ENCODE measurements at regions not wholly inside any gene's neighbourhood (a gene's known extent, or its start where the extent isn't known, plus 50 kb on each side); places are given as distances from the start of the nearest gene placed in this dataset.

DNA sequence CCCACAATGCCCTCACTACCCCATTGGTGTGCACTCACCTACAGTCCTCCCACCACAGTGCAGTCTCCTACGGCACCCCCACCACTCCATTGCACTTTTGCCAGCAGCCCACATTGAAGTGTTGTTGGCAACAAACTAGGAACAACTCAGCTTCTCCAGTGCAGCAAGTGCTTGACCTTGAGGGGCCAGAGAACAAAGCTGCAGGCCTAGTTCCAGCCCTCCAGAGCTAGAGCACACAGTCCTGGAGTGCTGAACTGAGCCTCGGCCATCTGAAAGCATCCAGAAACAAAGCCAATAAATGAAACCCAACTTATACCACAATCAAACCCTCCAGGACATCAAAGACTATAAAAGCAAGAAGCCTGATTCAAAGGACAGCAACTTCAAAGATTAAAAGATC is 129.9 kb downstream of the C1orf94 start:
- TF ChIP-seq FOXP2 (optimal IDR thresholded peaks at IDR 0.05; ENCODE audit: borderline replicate concordance, extremely low read depth, extremely low read length, insufficient read depth) = no peak
- no peak for TF ChIP-seq TAF1 (IDR thresholded peaks at IDR 0.05; ENCODE audit: borderline replicate concordance, insufficient read depth, low read length)
- TF ChIP-seq SIN3A (IDR thresholded peaks at IDR 0.05; ENCODE audit: borderline replicate concordance, insufficient read depth, low read length) = no peak
- TF ChIP-seq, protein P1, sequence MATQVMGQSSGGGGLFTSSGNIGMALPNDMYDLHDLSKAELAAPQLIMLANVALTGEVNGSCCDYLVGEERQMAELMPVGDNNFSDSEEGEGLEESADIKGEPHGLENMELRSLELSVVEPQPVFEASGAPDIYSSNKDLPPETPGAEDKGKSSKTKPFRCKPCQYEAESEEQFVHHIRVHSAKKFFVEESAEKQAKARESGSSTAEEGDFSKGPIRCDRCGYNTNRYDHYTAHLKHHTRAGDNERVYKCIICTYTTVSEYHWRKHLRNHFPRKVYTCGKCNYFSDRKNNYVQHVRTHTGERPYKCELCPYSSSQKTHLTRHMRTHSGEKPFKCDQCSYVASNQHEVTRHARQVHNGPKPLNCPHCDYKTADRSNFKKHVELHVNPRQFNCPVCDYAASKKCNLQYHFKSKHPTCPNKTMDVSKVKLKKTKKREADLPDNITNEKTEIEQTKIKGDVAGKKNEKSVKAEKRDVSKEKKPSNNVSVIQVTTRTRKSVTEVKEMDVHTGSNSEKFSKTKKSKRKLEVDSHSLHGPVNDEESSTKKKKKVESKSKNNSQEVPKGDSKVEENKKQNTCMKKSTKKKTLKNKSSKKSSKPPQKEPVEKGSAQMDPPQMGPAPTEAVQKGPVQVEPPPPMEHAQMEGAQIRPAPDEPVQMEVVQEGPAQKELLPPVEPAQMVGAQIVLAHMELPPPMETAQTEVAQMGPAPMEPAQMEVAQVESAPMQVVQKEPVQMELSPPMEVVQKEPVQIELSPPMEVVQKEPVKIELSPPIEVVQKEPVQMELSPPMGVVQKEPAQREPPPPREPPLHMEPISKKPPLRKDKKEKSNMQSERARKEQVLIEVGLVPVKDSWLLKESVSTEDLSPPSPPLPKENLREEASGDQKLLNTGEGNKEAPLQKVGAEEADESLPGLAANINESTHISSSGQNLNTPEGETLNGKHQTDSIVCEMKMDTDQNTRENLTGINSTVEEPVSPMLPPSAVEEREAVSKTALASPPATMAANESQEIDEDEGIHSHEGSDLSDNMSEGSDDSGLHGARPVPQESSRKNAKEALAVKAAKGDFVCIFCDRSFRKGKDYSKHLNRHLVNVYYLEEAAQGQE (IDR thresholded peaks at IDR 0.05; ENCODE audit: insufficient read depth in 1 of 2, low read depth in 2 of 2, low read length in 2 of 2) = no peak

DNA sequence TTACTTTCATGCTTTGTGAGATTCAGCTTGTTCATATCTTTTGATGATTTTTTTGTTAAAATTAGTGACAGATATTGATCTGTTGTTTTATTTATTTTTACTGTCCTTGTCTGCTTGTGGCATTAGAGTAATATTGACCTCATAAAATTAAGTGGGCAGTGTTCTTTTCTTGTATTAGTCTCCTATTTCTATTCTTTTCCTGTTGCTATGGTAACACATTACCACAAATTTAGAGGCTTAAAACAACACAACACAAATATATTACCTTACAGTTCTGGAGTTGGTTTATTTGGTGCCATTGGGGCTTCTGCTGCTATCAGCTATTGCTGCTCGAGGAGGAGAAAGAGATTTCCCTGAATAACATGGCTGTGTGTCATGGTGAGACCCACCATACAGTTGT is 135.7 kb downstream of the C1orf94 start:
- TF ChIP-seq, protein P1 (IDR thresholded peaks at IDR 0.05; ENCODE audit: insufficient read depth in 1 of 2, low read depth in 2 of 2, low read length in 2 of 2) = no peak
- no peak for TF ChIP-seq POLR2AphosphoS5 (IDR thresholded peaks at IDR 0.05; ENCODE audit: low read depth, low read length)
- TF ChIP-seq SIN3A (IDR thresholded peaks at IDR 0.05; ENCODE audit: borderline replicate concordance, insufficient read depth, low read length) = no peak
- TF ChIP-seq TAF1 (IDR thresholded peaks at IDR 0.05; ENCODE audit: borderline replicate concordance, insufficient read depth, low read length) = no peak
- no peak for TF ChIP-seq FOXP2 (optimal IDR thresholded peaks at IDR 0.05; ENCODE audit: borderline replicate concordance, extremely low read depth, extremely low read length, insufficient read depth)

DNA sequence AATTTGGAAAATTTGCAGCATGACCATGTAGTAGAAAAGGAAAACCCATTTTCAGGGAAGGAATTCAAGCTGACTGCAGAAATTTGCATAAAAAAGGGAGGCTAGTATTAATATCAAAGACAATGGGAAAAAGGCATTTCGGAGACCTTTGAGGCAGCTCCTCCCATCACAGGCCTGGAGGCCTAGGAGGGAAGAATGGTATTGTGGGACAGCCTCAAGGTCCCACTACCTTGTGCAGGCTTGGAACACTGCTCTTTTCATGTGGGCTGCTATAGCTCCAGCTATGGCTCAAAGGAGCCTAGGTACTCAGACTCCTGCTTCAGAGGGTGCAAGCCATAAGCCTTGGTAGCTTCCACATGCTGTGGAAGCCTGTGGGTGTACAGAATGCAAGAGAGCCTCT is 139.3 kb downstream of the C1orf94 start:
- no peak for TF ChIP-seq TAF1 (IDR thresholded peaks at IDR 0.05; ENCODE audit: borderline replicate concordance, insufficient read depth, low read length)
- TF ChIP-seq, protein P1 (IDR thresholded peaks at IDR 0.05; ENCODE audit: insufficient read depth in 1 of 2, low read depth in 2 of 2, low read length in 2 of 2) = no peak
- TF ChIP-seq FOXP2 (optimal IDR thresholded peaks at IDR 0.05; ENCODE audit: borderline replicate concordance, extremely low read depth, extremely low read length, insufficient read depth) = no peak
- TF ChIP-seq SIN3A (IDR thresholded peaks at IDR 0.05; ENCODE audit: borderline replicate concordance, insufficient read depth, low read length) = no peak
- TF ChIP-seq POLR2AphosphoS5 (IDR thresholded peaks at IDR 0.05; ENCODE audit: low read depth, low read length) = no peak

DNA sequence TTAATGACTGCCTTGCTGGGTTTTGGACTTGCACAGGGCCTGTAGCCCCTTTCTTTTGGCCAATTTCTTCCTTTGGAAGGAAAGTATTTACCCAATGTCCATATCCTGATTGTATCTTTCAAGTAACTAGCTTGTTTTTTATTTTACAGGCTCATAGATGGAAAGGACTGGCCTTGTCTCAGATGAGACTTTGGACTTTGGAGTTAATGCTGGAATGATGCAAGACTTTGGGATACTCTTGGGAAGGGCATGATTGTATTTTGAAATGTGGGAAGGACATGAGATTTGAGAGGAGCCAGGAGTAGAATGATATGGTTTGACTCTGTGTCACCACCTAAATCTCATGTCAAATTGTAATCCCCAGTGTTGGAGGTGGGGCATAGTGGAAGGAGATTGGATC is 140.1 kb downstream of the C1orf94 start:
- TF ChIP-seq POLR2AphosphoS5 (IDR thresholded peaks at IDR 0.05; ENCODE audit: low read depth, low read length) (no peak), SIN3A (IDR thresholded peaks at IDR 0.05; ENCODE audit: borderline replicate concordance, insufficient read depth, low read length) (no peak), FOXP2 (optimal IDR thresholded peaks at IDR 0.05; ENCODE audit: borderline replicate concordance, extremely low read depth, extremely low read length, insufficient read depth) (no peak), TAF1 (IDR thresholded peaks at IDR 0.05; ENCODE audit: borderline replicate concordance, insufficient read depth, low read length) (no peak)
- TF ChIP-seq, protein P1 (IDR thresholded peaks at IDR 0.05; ENCODE audit: insufficient read depth in 1 of 2, low read depth in 2 of 2, low read length in 2 of 2) = no peak

DNA sequence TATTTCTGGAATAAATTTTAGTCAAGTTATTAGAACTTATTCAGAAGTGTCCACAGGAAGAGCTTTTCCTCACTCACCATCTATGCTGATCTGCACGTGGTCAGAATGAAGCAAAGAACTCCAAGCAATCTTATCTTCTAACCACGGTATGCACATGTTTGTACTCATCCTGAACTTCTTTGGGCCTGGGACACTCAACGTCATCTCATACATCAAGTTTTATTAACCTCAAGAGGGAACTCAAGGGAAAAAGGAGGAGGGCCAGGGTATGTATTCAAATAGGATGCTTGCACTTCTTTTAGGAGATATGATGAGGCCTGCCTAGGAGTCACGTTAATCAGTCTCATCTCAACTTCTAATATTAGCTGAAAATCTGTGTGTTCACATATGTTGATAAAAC is 142.5 kb downstream of the C1orf94 start:
- TF ChIP-seq SIN3A (IDR thresholded peaks at IDR 0.05; ENCODE audit: borderline replicate concordance, insufficient read depth, low read length) (no peak), POLR2AphosphoS5 (IDR thresholded peaks at IDR 0.05; ENCODE audit: low read depth, low read length) (no peak)

All from PFSK-1 (cell line).